ENCODE measurements at regions not wholly inside any gene's neighbourhood (a gene's known extent, or its start where the extent isn't known, plus 50 kb on each side); places are given as distances from the start of the nearest gene placed in this dataset.

- no peak for DNase-seq
- ChIA-PET CTCF (no interaction called here), POLR2A (no interaction called here)
- H3K4me3 ChIP-seq (ENCODE audit: control extremely low read depth in 1 of 5, extremely low read depth in 1 of 5, insufficient read depth in 1 of 5, low read depth in 2 of 5, low read length in 4 of 5): no peak overlapping the region
- peaks cover 47% of the 10 kb centered on the region for H3K27me3 Mint-ChIP-seq
- peaks cover 0 to 38% (median 10%) of the 10 kb centered on the region in 4 experiments for H3K27me3 ChIP-seq (replicated peaks in 1 of 4; ENCODE audit: control extremely low read depth in 1 of 4, control insufficient read depth in 3 of 4, insufficient read depth in 4 of 4, low read length in 3 of 4)
- 10% methylated on average over 74 of the region's 81 CpGs for WGBS (ENCODE audit: insufficient coverage)
- peak overlapping the region; percentile 51 for H3K4me2 ChIP-seq (replicated peaks; ENCODE audit: low read depth, low read length, poor library complexity, severe bottlenecking)
- TF ChIP-seq EZH2 (IDR thresholded peaks at IDR 0.05; ENCODE audit: borderline replicate concordance, insufficient read depth, low read depth, low read length, poor library complexity, severe bottlenecking): no peak
- TF ChIP-seq CTCF (IDR thresholded peaks at IDR 0.05): no peak
- H3K9me3 Mint-ChIP-seq (ENCODE audit: insufficient read depth): no peaks in the 10 kb centered on the region
- peaks cover 6% of the 10 kb centered on the region for H3K4me1 Mint-ChIP-seq
- H3K36me3 ChIP-seq (replicated peaks in 1 of 2; ENCODE audit: control extremely low read depth in 1 of 2, control insufficient read depth in 1 of 2, extremely low read depth in 1 of 2, insufficient read depth in 2 of 2, low read length in 1 of 2): no peaks in the 10 kb centered on the region
- H3K79me2 ChIP-seq (ENCODE audit: control insufficient read depth, insufficient read depth, low read length): no peaks in the 10 kb centered on the region
- intact Hi-C loops (cut with micrococcal nuclease): no loop called here
- ATAC-seq (ENCODE audit: low read depth): no peak
- H4K20me1 ChIP-seq (ENCODE audit: control insufficient read depth, insufficient read depth, low read length, poor library complexity, severe bottlenecking): no peaks in the 10 kb centered on the region
- no peak overlapping the region for H3K4me3 Mint-ChIP-seq
- H2AFZ ChIP-seq (ENCODE audit: insufficient read depth, low read depth, low read length, poor library complexity, severe bottlenecking): no peak overlapping the region
- no peaks in the 10 kb centered on the region for H3K9me3 ChIP-seq (ENCODE audit: control extremely low read depth in 1 of 3, control insufficient read depth in 2 of 3, insufficient read depth in 1 of 3, low read length in 2 of 3)
- H3K27ac ChIP-seq (ENCODE audit: low read length in 2 of 2): no peak overlapping the region
- H3K4me1 ChIP-seq (ENCODE audit: control insufficient read depth in 2 of 2, insufficient read depth in 2 of 2, low read length in 2 of 2): peaks cover 5 to 9% of the 10 kb centered on the region in 2 donors
- H3K9ac ChIP-seq (ENCODE audit: low read length): no peak overlapping the region
- no peak overlapping the region for H3K27ac Mint-ChIP-seq
Observed at GRCh38 chr1:201648066-201648906, 109.4 kb downstream of the NAV1 start.

- peaks cover 12% of the 10 kb centered on the region for H3K4me1 Mint-ChIP-seq
- Histone ChIP-seq H3K9me3 (ENCODE audit: control extremely low read depth in 1 of 3, control insufficient read depth in 2 of 3, insufficient read depth in 1 of 3, low read length in 2 of 3) (no peaks in the 10 kb centered on the region), H3K27me3 (replicated peaks in 1 of 4; ENCODE audit: control extremely low read depth in 1 of 4, control insufficient read depth in 3 of 4, insufficient read depth in 4 of 4, low read length in 3 of 4) (peaks cover 0 to 34% (median 10%) of the 10 kb centered on the region in 4 experiments), H3K27ac (ENCODE audit: low read length in 2 of 2) (no peak overlapping the region), H3K9ac (ENCODE audit: low read length) (no peak overlapping the region), H3K36me3 (replicated peaks in 1 of 2; ENCODE audit: control extremely low read depth in 1 of 2, control insufficient read depth in 1 of 2, extremely low read depth in 1 of 2, insufficient read depth in 2 of 2, low read length in 1 of 2) (no peaks in the 10 kb centered on the region), H3K79me2 (ENCODE audit: control insufficient read depth, insufficient read depth, low read length) (no peaks in the 10 kb centered on the region), H2AFZ (ENCODE audit: insufficient read depth, low read depth, low read length, poor library complexity, severe bottlenecking) (no peak overlapping the region), H3K4me3 (ENCODE audit: control extremely low read depth in 1 of 5, extremely low read depth in 1 of 5, insufficient read depth in 1 of 5, low read depth in 2 of 5, low read length in 4 of 5) (no peak overlapping the region), H3K4me2 (replicated peaks; ENCODE audit: low read depth, low read length, poor library complexity, severe bottlenecking) (peak overlapping the region; percentile 51), H4K20me1 (ENCODE audit: control insufficient read depth, insufficient read depth, low read length, poor library complexity, severe bottlenecking) (no peaks in the 10 kb centered on the region), H3K4me1 (ENCODE audit: control insufficient read depth in 2 of 2, insufficient read depth in 2 of 2, low read length in 2 of 2) (peaks cover 5 to 10% of the 10 kb centered on the region in 2 donors)
- ATAC-seq (ENCODE audit: low read depth): no peak
- H3K9me3 Mint-ChIP-seq (ENCODE audit: insufficient read depth): no peaks in the 10 kb centered on the region
- CTCF ChIA-PET: no interaction called here
- intact Hi-C loops (cut with micrococcal nuclease): no loop called here
- peak overlapping the region; percentile 26 for H3K4me3 Mint-ChIP-seq
- no peak for DNase-seq
- TF ChIP-seq CTCF (IDR thresholded peaks at IDR 0.05) (no peak), EZH2 (IDR thresholded peaks at IDR 0.05; ENCODE audit: borderline replicate concordance, insufficient read depth, low read depth, low read length, poor library complexity, severe bottlenecking) (no peak)
- POLR2A ChIA-PET: no interaction called here
- H3K27me3 Mint-ChIP-seq: peaks cover 42% of the 10 kb centered on the region
- WGBS (ENCODE audit: insufficient coverage): 85% methylated on average over 52 of the region's 52 CpGs
- H3K27ac Mint-ChIP-seq: no peak overlapping the region
Observed at GRCh38 chr1:201648907-201649721, 110.2 kb downstream of the NAV1 start.

Data from B cell (primary cell).